H4 (cell line): ENCODE measurements at regions not wholly inside any gene's neighbourhood (a gene's known extent, or its start where the extent isn't known, plus 50 kb on each side); places are given as distances from the start of the nearest gene placed in this dataset.
A peak's percentile ranks its signal among the peaks of the same experiment; 100 is the strongest.
"Not testable (repeated sequence)": the region's sequence is repeated elsewhere in the genome, so short reads cannot be mapped to it uniquely, and the experiment has no call there.

Source experiments
- DNase-seq: peaks from one replicate; pipeline ENCODE4 v3.0.0-alpha.2; 2015; ENCODE audit warnings: low spot score

- not testable (repeated sequence) for DNase-seq
Measured at GRCh38 chr10:28896791-28897409, 219.6 kb downstream of the BAMBI start.

- DNase-seq: no peak
Measured at GRCh38 chr10:28897617-28898464, 220.5 kb downstream of the BAMBI start.

DNA sequence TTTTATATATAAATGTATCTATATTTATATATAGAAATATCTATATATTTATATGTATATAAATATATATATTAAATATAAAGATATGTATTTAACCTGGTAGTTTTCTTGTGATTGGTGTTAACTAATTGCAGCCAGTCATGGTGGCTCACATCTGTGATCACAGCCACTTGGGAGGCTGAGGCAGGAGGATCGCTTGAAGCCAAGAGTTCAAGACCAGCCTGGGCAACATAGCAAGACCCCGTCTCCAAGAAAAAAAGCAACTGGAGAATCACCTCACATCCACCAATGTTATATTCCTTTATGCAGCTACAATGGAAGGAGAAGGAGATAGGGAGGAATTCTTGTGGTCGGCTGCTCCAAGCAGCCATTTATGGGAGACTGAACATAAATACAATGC, 224.9 kb downstream of the BAMBI start:
- no peak for DNase-seq

- no peak for DNase-seq
Measured at GRCh38 chr10:28903063-28903462, 225.7 kb downstream of the BAMBI start.

DNA sequence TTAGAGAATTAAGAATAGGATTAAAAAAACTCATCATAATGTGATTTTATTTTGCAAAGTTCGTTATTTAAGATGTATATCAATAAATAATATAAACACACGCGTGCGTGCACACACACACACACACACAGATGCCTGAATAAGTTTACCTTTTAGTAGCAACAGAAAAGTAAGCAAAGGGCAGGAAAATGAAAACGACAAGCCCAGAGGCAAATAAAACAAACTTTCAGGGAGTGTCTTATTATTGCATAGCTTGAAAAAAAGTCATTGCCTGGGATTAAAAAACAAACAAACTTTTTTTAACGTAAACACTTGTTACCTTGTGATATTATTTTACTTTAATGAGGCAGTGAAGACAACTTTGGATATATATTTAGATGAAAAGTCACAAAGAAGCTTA, 226.4 kb downstream of the BAMBI start:
- DNase-seq: no peak

GRCh38 chr10:28905371-28905770, 228.1 kb downstream of the BAMBI start:
- no peak for DNase-seq

DNA sequence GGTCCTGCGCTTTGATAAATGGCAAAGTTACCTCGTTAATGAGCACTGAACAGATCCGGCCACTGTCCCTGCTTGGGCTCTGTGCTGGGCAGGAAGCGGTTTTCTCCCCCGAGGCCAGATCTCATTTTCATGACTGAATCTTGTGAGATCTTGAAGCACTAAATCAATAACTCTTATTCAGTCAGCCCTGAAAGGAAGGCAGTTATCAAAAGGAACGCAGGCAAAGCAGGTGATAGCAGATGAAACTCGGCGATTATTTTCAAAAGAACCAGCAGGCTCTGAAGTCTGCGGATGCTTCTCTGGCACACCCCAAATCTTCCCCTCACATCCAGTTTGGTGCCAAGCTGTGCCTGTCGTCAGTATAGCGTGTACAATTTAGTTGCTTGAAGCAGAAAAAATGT, 228.7 kb downstream of the BAMBI start:
- DNase-seq: no peak

- no peak for DNase-seq
Measured at GRCh38 chr10:28906415-28906814, 229.1 kb downstream of the BAMBI start.

DNA sequence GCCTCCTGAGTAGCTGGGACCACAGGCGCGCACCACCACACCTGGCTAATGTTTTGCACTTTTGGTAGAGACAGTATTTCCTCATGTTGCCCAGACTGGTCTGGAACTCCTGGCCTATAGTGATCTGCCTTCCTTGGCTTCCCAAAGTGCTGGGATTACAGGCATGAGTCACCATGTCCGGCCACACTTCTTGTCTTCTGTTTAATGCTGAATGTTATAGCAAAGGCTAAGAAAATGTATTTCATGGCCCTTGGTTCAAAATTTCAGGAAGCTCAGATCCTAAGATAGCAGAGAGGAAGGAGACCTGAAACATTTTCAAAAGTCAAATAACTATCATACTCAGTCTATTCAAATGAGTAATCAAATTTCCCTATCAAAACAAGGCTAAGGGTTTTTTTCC, 229.6 kb downstream of the BAMBI start:
- DNase-seq: peak; percentile 19

GRCh38 chr10:28909875-28910274, 232.6 kb downstream of the BAMBI start:
- no peak for DNase-seq

- DNase-seq: no peak
Measured at GRCh38 chr10:28910956-28911355, 233.6 kb downstream of the BAMBI start.

- not testable (repeated sequence) for DNase-seq
Measured at GRCh38 chr10:28911511-28911910, 234.2 kb downstream of the BAMBI start.

GRCh38 chr10:28912017-28912783, 234.9 kb downstream of the BAMBI start:
- no peak for DNase-seq

DNA sequence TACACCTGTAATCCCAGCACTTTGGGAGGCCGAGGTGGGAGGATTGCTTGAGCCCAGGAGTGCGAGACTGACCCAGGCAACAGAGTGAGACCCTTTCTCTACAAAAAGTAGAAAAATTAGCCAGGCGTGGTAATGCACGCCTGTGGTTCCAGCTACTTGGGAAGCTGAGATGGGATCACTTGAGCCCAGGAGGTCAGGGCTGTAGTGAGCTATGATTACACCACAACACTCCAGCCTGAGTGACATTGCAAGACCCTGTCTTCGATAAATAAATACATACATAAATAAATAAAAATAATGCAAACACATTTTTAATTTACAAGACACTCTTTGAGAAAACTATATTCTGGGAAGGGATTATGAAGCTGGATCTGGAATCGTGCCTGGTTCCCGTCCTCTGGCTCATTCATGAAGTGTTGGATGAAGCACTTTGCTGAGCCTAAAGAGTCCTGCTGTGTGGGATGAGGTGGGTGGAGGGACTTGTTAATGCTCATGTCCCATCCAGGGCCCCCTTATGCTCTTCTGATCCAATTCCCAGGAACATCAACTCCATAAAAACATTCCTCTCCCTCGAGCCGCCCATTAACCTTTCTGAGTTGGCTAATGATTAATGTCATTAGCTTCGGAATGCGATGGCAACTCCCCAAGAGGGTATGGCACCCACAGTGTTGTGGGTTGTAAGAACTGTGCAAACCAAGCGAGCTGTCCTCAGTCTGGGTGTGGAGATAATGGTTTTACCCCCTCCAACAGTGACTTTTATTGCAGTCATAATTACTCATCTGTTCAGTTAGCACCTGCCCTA, 236.3 kb downstream of the BAMBI start:
- DNase-seq: no peak

GRCh38 chr10:28914701-28915100, 237.4 kb downstream of the BAMBI start:
- no peak for DNase-seq

GRCh38 chr10:28915989-28916588, 238.8 kb downstream of the BAMBI start:
- no peak for DNase-seq

DNA sequence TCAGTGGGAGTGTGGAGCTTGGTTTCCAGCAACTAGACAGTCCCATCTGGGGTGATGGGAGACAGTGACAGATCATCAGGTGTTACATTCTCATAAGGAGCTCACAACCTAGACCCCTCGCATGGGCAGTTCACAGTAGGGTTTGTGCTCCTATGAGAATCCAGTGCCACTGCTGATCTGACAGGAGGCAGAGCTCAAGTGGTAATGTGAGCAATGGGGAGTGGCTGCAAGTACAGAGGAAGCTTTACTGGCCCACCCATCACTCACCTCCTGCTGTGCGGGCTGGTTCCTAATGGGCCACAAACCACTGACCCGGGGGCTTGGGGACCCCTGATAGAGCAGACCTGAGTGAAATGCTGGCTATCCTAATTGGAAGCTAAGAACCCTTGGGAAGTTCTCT, 242.8 kb downstream of the BAMBI start:
- DNase-seq: no peak

DNA sequence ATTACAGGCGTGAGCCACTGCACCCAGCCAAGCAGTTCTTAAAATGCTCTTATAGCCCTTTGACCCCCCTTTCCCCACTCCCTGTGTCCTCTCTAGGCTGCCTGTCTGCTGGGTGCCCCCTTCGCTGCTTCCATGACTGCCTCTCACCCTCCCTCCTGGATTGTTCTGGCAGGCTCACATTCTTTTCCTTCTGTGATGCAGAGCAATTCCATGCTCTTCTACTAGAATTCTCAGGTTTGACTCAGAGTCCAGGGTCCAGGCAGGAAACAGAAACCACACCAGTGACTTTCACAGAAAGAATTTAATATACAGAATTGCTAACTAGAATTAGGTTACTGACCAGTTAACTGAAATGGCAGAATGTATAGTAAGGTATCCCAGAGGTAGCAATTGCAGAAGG, 244.8 kb downstream of the BAMBI start:
- no peak for DNase-seq

DNA sequence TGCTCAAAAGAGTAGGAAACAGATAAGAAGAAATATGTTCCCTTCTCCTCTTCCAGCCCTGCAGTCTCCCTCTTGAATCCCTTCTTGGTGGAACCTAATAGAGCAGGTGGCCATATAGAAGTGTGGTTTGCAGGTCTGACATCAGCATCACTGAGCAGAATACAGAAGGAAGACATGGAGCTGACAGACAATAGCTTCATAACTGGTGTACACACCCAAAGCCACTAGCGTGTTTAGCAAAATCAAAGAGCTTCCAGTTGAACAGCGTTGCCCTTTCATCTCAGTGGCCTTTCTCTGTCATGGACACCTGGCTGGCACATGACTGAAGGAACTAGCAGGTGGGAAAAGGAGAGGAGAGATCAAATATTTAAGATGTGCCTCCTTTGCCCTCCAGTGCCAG, 245.5 kb downstream of the BAMBI start:
- DNase-seq: no peak

DNA sequence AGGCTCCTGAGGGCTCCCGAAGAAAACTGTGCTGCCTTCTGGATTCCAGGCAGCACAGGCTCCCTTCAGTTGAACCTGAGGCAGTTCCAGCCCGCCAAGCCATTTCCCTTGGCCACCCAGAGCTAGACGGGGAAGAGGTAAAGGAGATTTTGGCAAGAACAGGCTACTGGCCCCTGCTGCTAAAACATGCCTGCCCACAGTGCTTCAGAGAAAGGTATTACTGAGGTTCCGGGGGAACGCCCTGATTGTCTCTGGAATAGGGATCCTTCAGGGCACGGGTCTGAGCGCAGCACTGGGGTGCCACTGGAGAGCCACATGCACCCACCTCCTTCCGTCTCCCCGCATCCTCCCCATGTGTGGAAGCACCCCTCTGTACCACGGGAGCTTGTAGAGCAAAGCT, 247.4 kb downstream of the BAMBI start:
- no peak for DNase-seq

- DNase-seq: no peak
Measured at GRCh38 chr10:28925121-28925663, 247.9 kb downstream of the BAMBI start.
